ENCODE measurements at regions not wholly inside any gene's neighbourhood (a gene's known extent, or its start where the extent isn't known, plus 50 kb on each side); places are given as distances from the start of the nearest gene placed in this dataset.

- TF ChIP-seq EZH2 (IDR thresholded peaks at IDR 0.05; ENCODE audit: borderline replicate concordance, low read depth, low read length, severe bottlenecking) (no peak), CTCF (IDR thresholded peaks at IDR 0.05; ENCODE audit: borderline replicate concordance, extremely low read depth, low read length, poor library complexity, severe bottlenecking) (no peak)
- Histone ChIP-seq H2AFZ (ENCODE audit: low read depth, low read length) (peak overlapping the region; percentile 63; the same call in 1 of the 2 replicates), H3K9ac (ENCODE audit: low read depth, low read length) (peak overlapping the region; percentile 47), H3K4me2 (ENCODE audit: insufficient read depth, low read length) (peak overlapping the region; percentile 69), H3K36me3 (ENCODE audit: insufficient read depth, low read length) (no peaks in the 10 kb centered on the region), H3K4me3 (ENCODE audit: low read depth in 1 of 2, low read length in 2 of 2) (peak overlapping the region in 1 of 2 experiments; percentile 46; a peak in 2 of 4 replicates), H4K20me1 (ENCODE audit: insufficient read depth, low read length) (no peaks in the 10 kb centered on the region), H3K9me3 (ENCODE audit: insufficient read depth, low read length, severe bottlenecking) (no peaks in the 10 kb centered on the region), H3K79me2 (ENCODE audit: insufficient read depth, low read length) (no peaks in the 10 kb centered on the region), H3K4me1 (ENCODE audit: insufficient read depth, low read length) (peaks cover 33% of the 10 kb centered on the region), H3K27ac (ENCODE audit: low read length) (peak overlapping the region; percentile 84), H3K27me3 (ENCODE audit: insufficient read depth, low read length, poor library complexity) (no peaks in the 10 kb centered on the region)
- ATAC-seq (ENCODE audit: insufficient read depth, low read depth) (peak; percentile 90), DNase-seq (peak; percentile 39)
Measured at GRCh38 chr1:100613817-100614559, 76.0 kb downstream of the GPR88 start.

DNA sequence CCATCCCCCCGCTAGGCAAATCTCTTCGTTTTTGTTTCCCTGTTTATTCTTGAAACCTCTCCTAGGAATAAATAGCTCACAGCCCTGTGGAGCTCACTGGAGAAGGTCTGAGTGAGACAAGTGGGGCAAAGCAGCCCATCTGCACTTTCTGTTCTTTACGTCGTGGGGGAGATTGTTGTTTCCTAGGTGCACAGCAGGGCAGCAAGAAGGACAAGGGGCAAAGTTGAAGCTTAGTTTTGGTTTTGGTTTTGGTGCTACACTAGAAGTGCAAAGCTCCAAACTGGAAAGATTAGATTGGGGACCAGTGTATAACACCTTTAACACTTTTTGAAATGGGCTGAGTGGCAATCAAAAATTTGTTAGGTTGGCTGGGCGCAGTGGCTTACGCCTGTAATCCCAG is 76.6 kb downstream of the GPR88 start:
- TF ChIP-seq CTCF (IDR thresholded peaks at IDR 0.05; ENCODE audit: borderline replicate concordance, extremely low read depth, low read length, poor library complexity, severe bottlenecking), result no peak
- TF ChIP-seq EZH2 (IDR thresholded peaks at IDR 0.05; ENCODE audit: borderline replicate concordance, low read depth, low read length, severe bottlenecking), result no peak
- Histone ChIP-seq H3K36me3 (ENCODE audit: insufficient read depth, low read length) (no peaks in the 10 kb centered on the region), H3K9ac (ENCODE audit: low read depth, low read length) (peak overlapping the region; percentile 47), H4K20me1 (ENCODE audit: insufficient read depth, low read length) (no peaks in the 10 kb centered on the region), H3K9me3 (ENCODE audit: insufficient read depth, low read length, severe bottlenecking) (no peaks in the 10 kb centered on the region), H2AFZ (ENCODE audit: low read depth, low read length) (peak overlapping the region; percentile 63), H3K4me3 (ENCODE audit: low read depth in 1 of 2, low read length in 2 of 2) (peak overlapping the region in 1 of 2 experiments; percentile 46; a peak in 2 of 4 replicates), H3K27me3 (ENCODE audit: insufficient read depth, low read length, poor library complexity) (no peaks in the 10 kb centered on the region), H3K4me2 (ENCODE audit: insufficient read depth, low read length) (peak overlapping the region; percentile 69), H3K4me1 (ENCODE audit: insufficient read depth, low read length) (peaks cover 33% of the 10 kb centered on the region), H3K27ac (ENCODE audit: low read length) (peak overlapping the region; percentile 84), H3K79me2 (ENCODE audit: insufficient read depth, low read length) (no peaks in the 10 kb centered on the region)
- DNase-seq, result peak; percentile 63
- ATAC-seq (ENCODE audit: insufficient read depth, low read depth), result peak; percentile 76

DNA sequence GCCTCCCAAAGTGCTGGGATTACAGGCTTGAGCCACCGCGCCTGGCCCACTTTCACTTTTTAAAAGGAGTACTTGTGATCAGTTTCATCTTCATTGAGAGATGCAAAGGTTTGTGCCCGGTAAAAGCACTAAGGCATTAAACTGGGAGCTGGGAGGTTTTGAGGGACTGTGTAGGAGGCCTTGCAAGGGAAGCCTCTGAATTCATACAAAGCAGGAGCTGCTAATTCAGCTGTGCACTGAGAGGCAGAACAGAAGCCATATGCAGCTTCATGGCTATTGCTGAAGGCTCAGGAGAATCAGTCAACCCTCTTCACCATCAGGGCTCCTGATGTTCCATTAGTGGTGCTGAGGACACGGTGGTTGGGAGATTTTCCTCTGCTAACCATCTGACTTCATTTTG is 77.7 kb downstream of the GPR88 start:
- Histone ChIP-seq H3K9ac (ENCODE audit: low read depth, low read length) (no peak overlapping the region), H3K79me2 (ENCODE audit: insufficient read depth, low read length) (no peaks in the 10 kb centered on the region), H3K4me3 (ENCODE audit: low read depth in 1 of 2, low read length in 2 of 2) (no peak overlapping the region), H3K4me2 (ENCODE audit: insufficient read depth, low read length) (no peak overlapping the region), H3K4me1 (ENCODE audit: insufficient read depth, low read length) (peaks cover 33% of the 10 kb centered on the region), H2AFZ (ENCODE audit: low read depth, low read length) (peak overlapping the region; percentile 30), H4K20me1 (ENCODE audit: insufficient read depth, low read length) (no peaks in the 10 kb centered on the region), H3K36me3 (ENCODE audit: insufficient read depth, low read length) (no peaks in the 10 kb centered on the region), H3K27me3 (ENCODE audit: insufficient read depth, low read length, poor library complexity) (no peaks in the 10 kb centered on the region), H3K27ac (ENCODE audit: low read length) (peak overlapping the region; percentile 48; the same call in 1 of the 2 replicates), H3K9me3 (ENCODE audit: insufficient read depth, low read length, severe bottlenecking) (no peaks in the 10 kb centered on the region)
- ATAC-seq (ENCODE audit: insufficient read depth, low read depth) (no peak), DNase-seq (no peak)
- no peak for TF ChIP-seq EZH2 (IDR thresholded peaks at IDR 0.05; ENCODE audit: borderline replicate concordance, low read depth, low read length, severe bottlenecking)
- TF ChIP-seq CTCF (IDR thresholded peaks at IDR 0.05; ENCODE audit: borderline replicate concordance, extremely low read depth, low read length, poor library complexity, severe bottlenecking), result no peak

All from DND-41 (cell line).